MM.1S (cell line): ENCODE measurements at regions not wholly inside any gene's neighbourhood (a gene's known extent, or its start where the extent isn't known, plus 50 kb on each side); places are given as distances from the start of the nearest gene placed in this dataset.

Source experiments
- DNase-seq: peaks from one replicate; pipeline ENCODE4 v3.0.0-alpha.2; 2015
- H2AFZ ChIP-seq: fragments of 300-600 bp; sonication (generic); 2 replicates; pipeline ENCODE4 v1.6.0; 2016; ENCODE audit warnings: antibody characterized with exemption, low read length
- H3F3A ChIP-seq: fragments of 300-600 bp; sonication (generic); 2 replicates; pipeline ENCODE4 v1.6.1; 2016; ENCODE audit warnings: mild to moderate bottlenecking, antibody characterized with exemption, low read length, moderate library complexity, mixed read lengths; ENCODE audit not compliant: insufficient read depth
- H3K27ac ChIP-seq: fragments of 300-600 bp; sonication (generic); 2 replicates; pipeline ENCODE4 v1.5.1; 2016; ENCODE audit warnings: mild to moderate bottlenecking, low read length
- H3K27me3 ChIP-seq: fragments of 300-600 bp; sonication (generic); replicated peaks from 2 replicates; pipeline ENCODE4 v1.6.0; 2016; ENCODE audit warnings: low read length; ENCODE audit not compliant: insufficient read depth
- H3K36me3 ChIP-seq: fragments of 300-600 bp; sonication (generic); replicated peaks from 2 replicates; pipeline ENCODE4 v1.6.1; 2016; ENCODE audit warnings: mild to moderate bottlenecking, low read length, mixed read lengths; ENCODE audit not compliant: insufficient read depth
- H3K4me1 ChIP-seq: fragments of 300-600 bp; sonication (generic); 2 replicates; pipeline ENCODE4 v1.6.1; 2016; ENCODE audit warnings: low read length, mixed read lengths
- H3K4me2 ChIP-seq: fragments of 300-600 bp; sonication (generic); 2 replicates; pipeline ENCODE4 v1.6.0; 2016; ENCODE audit warnings: low read depth, low read length
- H3K4me3 ChIP-seq: fragments of 300-600 bp; sonication (generic); 2 replicates; pipeline ENCODE4 v1.5.1; 2016; ENCODE audit warnings: low read length, mixed read lengths
- H3K79me2 ChIP-seq: fragments of 300-600 bp; sonication (generic); 2 replicates; pipeline ENCODE4 v1.6.1; 2016; ENCODE audit warnings: mixed run types, low read length, mixed read lengths
- H3K9ac ChIP-seq: fragments of 300-600 bp; sonication (generic); 2 replicates; pipeline ENCODE4 v1.6.1; 2016; ENCODE audit warnings: low read length, mixed read lengths
- H3K9me2 ChIP-seq: fragments of 300-600 bp; sonication (generic); replicated peaks from 2 replicates; pipeline ENCODE4 v1.6.1; 2016; ENCODE audit warnings: mild to moderate bottlenecking, low read length, mixed read lengths; ENCODE audit not compliant: insufficient read depth
- H3K9me3 ChIP-seq: fragments of 300-600 bp; sonication (generic); replicated peaks from 2 replicates; pipeline ENCODE4 v1.6.1; 2016; ENCODE audit warnings: mild to moderate bottlenecking, low read length, mixed read lengths; ENCODE audit not compliant: insufficient read depth
- H4K20me1 ChIP-seq: fragments of 300-600 bp; sonication (generic); 2 replicates; pipeline ENCODE4 v1.6.1; 2016; ENCODE audit warnings: mild to moderate bottlenecking, low read length, moderate library complexity, mixed read lengths; ENCODE audit not compliant: insufficient read depth
- CTCF ChIP-seq: fragments of 300-600 bp; sonication (generic); IDR thresholded peaks from 2 replicates; pipeline ENCODE4 v1.5.1; 2016; ENCODE audit warnings: antibody characterized with exemption, low read length, mixed read lengths
- EZH2 ChIP-seq: fragments of 300-600 bp; sonication (generic); optimal IDR thresholded peaks from 2 replicates; pipeline ENCODE3; 2017; ENCODE audit warnings: low read depth, mild to moderate bottlenecking, antibody characterized with exemption, low read length, mixed read lengths
- EZH2phosphoT487 ChIP-seq: fragments of 300-600 bp; sonication (generic); IDR thresholded peaks from 2 replicates; pipeline ENCODE4 v1.6.1; 2018; ENCODE audit warnings: antibody characterized with exemption, low read length

DNA sequence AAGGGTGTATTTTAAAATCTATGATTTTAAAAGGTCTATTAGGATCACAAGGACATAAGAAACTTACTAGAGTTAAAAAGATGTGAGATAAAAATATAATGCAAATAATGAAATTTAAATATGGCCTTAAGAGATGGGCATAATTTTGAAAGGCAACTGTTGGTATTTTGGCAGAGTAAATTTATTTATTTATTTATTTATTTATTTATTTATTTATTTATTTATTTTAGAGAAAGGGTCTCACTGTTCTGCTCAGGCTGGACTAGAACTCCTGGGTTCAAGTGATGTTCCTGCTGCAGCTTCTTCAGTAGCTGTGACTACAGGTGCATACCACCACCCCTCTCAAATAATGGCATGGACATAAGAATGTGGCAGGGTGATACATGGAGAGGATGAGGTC is 932.1 kb upstream of the LCORL start:
- no peak for TF ChIP-seq EZH2phosphoT487
- no peak for TF ChIP-seq CTCF
- TF ChIP-seq EZH2 = no peak
- H3K9me3 ChIP-seq = no peaks in the 10 kb centered on the region
- H3K4me1 ChIP-seq = no peaks in the 10 kb centered on the region

DNA sequence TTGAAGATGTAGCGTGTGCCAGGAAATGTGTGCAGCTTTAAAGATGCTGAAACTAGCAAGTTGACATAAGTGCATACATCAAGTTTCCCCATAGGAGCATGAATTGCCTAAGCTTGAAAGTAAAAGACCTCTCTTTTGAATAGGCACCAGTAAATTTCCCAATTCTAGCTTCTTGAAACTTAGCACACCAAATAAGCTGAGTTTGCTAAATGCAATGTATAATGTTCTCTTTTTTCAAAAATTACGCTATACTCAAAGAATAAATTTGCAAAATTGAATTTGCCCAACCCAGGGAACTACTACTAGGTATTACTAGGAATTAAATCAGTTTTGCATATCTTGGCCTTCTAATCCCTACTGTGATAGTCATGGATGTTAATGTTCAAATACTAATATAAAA is 923.9 kb upstream of the LCORL start:
- Histone ChIP-seq H3K36me3 (no peaks in the 10 kb centered on the region), H3K4me1 (no peaks in the 10 kb centered on the region), H3K9me2 (no peaks in the 10 kb centered on the region), H3K9me3 (no peaks in the 10 kb centered on the region), H2AFZ (no peak overlapping the region), H3F3A (no peaks in the 10 kb centered on the region), H3K9ac (no peak overlapping the region), H3K4me2 (no peak overlapping the region), H3K79me2 (no peaks in the 10 kb centered on the region), H3K27me3 (no peaks in the 10 kb centered on the region), H3K27ac (no peak overlapping the region), H3K4me3 (no peak overlapping the region), H4K20me1 (no peaks in the 10 kb centered on the region)
- TF ChIP-seq EZH2 (no peak), EZH2phosphoT487 (no peak), CTCF (no peak)
- no peak for DNase-seq

More for the DNA sequence above, 932.1 kb upstream of the LCORL start:
- H3K4me2 ChIP-seq = no peak overlapping the region
- H3K27ac ChIP-seq = no peak overlapping the region
- no peak overlapping the region for H3K4me3 ChIP-seq
- H3K36me3 ChIP-seq = no peaks in the 10 kb centered on the region
- DNase-seq = no peak
- no peaks in the 10 kb centered on the region for H3F3A ChIP-seq
- H3K9ac ChIP-seq = no peak overlapping the region
- H3K79me2 ChIP-seq = no peaks in the 10 kb centered on the region
- H2AFZ ChIP-seq = no peak overlapping the region
- H3K27me3 ChIP-seq = no peaks in the 10 kb centered on the region
- H4K20me1 ChIP-seq = no peaks in the 10 kb centered on the region
- no peaks in the 10 kb centered on the region for H3K9me2 ChIP-seq

GRCh38 chr4:18942874-18943273 is 921.3 kb upstream of the LCORL start:
- no peaks in the 10 kb centered on the region for H3K9me3 ChIP-seq
- no peak for DNase-seq
- H3K36me3 ChIP-seq = no peaks in the 10 kb centered on the region
- no peaks in the 10 kb centered on the region for H3K4me1 ChIP-seq
- no peaks in the 10 kb centered on the region for H4K20me1 ChIP-seq
- no peak overlapping the region for H3K27ac ChIP-seq
- H3K79me2 ChIP-seq = no peaks in the 10 kb centered on the region
- no peak overlapping the region for H3K9ac ChIP-seq
- no peak overlapping the region for H2AFZ ChIP-seq
- no peak for TF ChIP-seq EZH2phosphoT487
- TF ChIP-seq CTCF = no peak
- TF ChIP-seq EZH2 = no peak
- no peak overlapping the region for H3K4me3 ChIP-seq
- H3K27me3 ChIP-seq = no peaks in the 10 kb centered on the region
- H3F3A ChIP-seq = no peaks in the 10 kb centered on the region
- H3K4me2 ChIP-seq = no peak overlapping the region
- no peaks in the 10 kb centered on the region for H3K9me2 ChIP-seq
